Nephron progenitor cell (in vitro differentiated cells): ENCODE measurements at regions not wholly inside any gene's neighbourhood (a gene's known extent, or its start where the extent isn't known, plus 50 kb on each side); places are given as distances from the start of the nearest gene placed in this dataset.
"Not testable (repeated sequence)": the region's sequence is repeated elsewhere in the genome, so short reads cannot be mapped to it uniquely, and the experiment has no call there.

Source experiments
- DNase-seq: peaks from one replicate; pipeline ENCODE4 v3.0.0; 2021
- H3K27ac Mint-ChIP-seq: 2 replicates; pipeline ENCODE4 v1.8.0; 2021; ENCODE audit warnings: mild to moderate bottlenecking, moderate library complexity, mixed read lengths
- H3K27me3 Mint-ChIP-seq: 2 replicates; pipeline ENCODE4 v1.8.0; 2021; ENCODE audit warnings: mild to moderate bottlenecking, low read depth, mixed read lengths; ENCODE audit not compliant: poor library complexity
- H3K36me3 Mint-ChIP-seq: 2 replicates; pipeline ENCODE4 v1.8.0; 2021; ENCODE audit warnings: low read depth, mixed read lengths
- H3K4me1 Mint-ChIP-seq: 2 replicates; pipeline ENCODE4 v1.8.0; 2021; ENCODE audit warnings: mixed read lengths
- H3K4me3 Mint-ChIP-seq: 2 replicates; pipeline ENCODE4 v1.8.0; 2021; ENCODE audit warnings: mild to moderate bottlenecking, moderate library complexity, mixed read lengths
- H3K9me3 Mint-ChIP-seq: 2 replicates; pipeline ENCODE4 v1.8.0; 2021; ENCODE audit warnings: mild to moderate bottlenecking, moderate library complexity, mixed read lengths
- CTCF ChIP-seq: fragments of 200-600 bp; sonication (generic); IDR thresholded peaks from 2 replicates; pipeline ENCODE4 v1.5.0; 2021; ENCODE audit warnings: antibody characterized with exemption

GRCh38 chr3:148554367-148554766, 143.3 kb upstream of the AGTR1 start:
- no peak overlapping the region for H3K27ac Mint-ChIP-seq
- TF ChIP-seq CTCF, result no peak

GRCh38 chr3:148556664-148557063, 141.0 kb upstream of the AGTR1 start:
- DNase-seq, result no peak
- Mint-ChIP-seq H3K27ac (no peak overlapping the region), H3K4me3 (no peak overlapping the region), H3K4me1 (no peaks in the 10 kb centered on the region), H3K36me3 (no peaks in the 10 kb centered on the region), H3K9me3 (no peaks in the 10 kb centered on the region), H3K27me3 (no peaks in the 10 kb centered on the region)
- no peak for TF ChIP-seq CTCF

More at GRCh38 chr3:148554367-148554766, 143.3 kb upstream of the AGTR1 start:
- Mint-ChIP-seq H3K4me3 (no peak overlapping the region), H3K36me3 (no peaks in the 10 kb centered on the region), H3K27me3 (no peaks in the 10 kb centered on the region), H3K4me1 (no peaks in the 10 kb centered on the region), H3K9me3 (no peaks in the 10 kb centered on the region)
- no peak for DNase-seq

- not testable (repeated sequence) for H3K27ac Mint-ChIP-seq, H3K27me3 Mint-ChIP-seq, H3K9me3 Mint-ChIP-seq, H3K4me1 Mint-ChIP-seq, H3K4me3 Mint-ChIP-seq, H3K36me3 Mint-ChIP-seq, DNase-seq
Observed at GRCh38 chr3:148577579-148577978, 120.1 kb upstream of the AGTR1 start.

GRCh38 chr3:148582126-148582525, 115.6 kb upstream of the AGTR1 start:
- H3K4me3 Mint-ChIP-seq, result no peak overlapping the region
- H3K27me3 Mint-ChIP-seq, result no peaks in the 10 kb centered on the region
- H3K4me1 Mint-ChIP-seq, result no peaks in the 10 kb centered on the region
- no peak for TF ChIP-seq CTCF
- no peak overlapping the region for H3K27ac Mint-ChIP-seq
- no peaks in the 10 kb centered on the region for H3K9me3 Mint-ChIP-seq
- no peaks in the 10 kb centered on the region for H3K36me3 Mint-ChIP-seq
- no peak for DNase-seq

- DNase-seq, result no peak
- TF ChIP-seq CTCF, result no peak
- no peaks in the 10 kb centered on the region for H3K4me1 Mint-ChIP-seq
- H3K27ac Mint-ChIP-seq, result no peak overlapping the region
- H3K4me3 Mint-ChIP-seq, result no peak overlapping the region
- H3K27me3 Mint-ChIP-seq, result no peaks in the 10 kb centered on the region
- H3K36me3 Mint-ChIP-seq, result no peaks in the 10 kb centered on the region
- no peaks in the 10 kb centered on the region for H3K9me3 Mint-ChIP-seq
Observed at GRCh38 chr3:148583793-148584192, 113.9 kb upstream of the AGTR1 start.

GRCh38 chr3:148584438-148584837, 113.3 kb upstream of the AGTR1 start:
- H3K9me3 Mint-ChIP-seq, result no peaks in the 10 kb centered on the region
- H3K4me1 Mint-ChIP-seq, result no peaks in the 10 kb centered on the region
- H3K27ac Mint-ChIP-seq, result no peak overlapping the region
- no peak for TF ChIP-seq CTCF
- H3K27me3 Mint-ChIP-seq, result no peaks in the 10 kb centered on the region
- DNase-seq, result no peak
- no peaks in the 10 kb centered on the region for H3K36me3 Mint-ChIP-seq
- no peak overlapping the region for H3K4me3 Mint-ChIP-seq
